Ishikawa (cell line): ENCODE measurements at regions not wholly inside any gene's neighbourhood (a gene's known extent, or its start where the extent isn't known, plus 50 kb on each side); places are given as distances from the start of the nearest gene placed in this dataset.

Source experiments
- CREB1 ChIP-seq: IDR thresholded peaks from 2 replicates; pipeline ENCODE4 v1.6.1; 2012; ENCODE audit warnings: low read depth
- EP300 ChIP-seq: IDR thresholded peaks from 2 replicates; pipeline ENCODE4 v1.6.1; 2012; ENCODE audit warnings: borderline replicate concordance
- TF ChIP-seq, protein P1 (sequence below): IDR thresholded peaks from 2 replicates; pipeline ENCODE4 v1.6.1; 2012; ENCODE audit warnings: low read depth, mild to moderate bottlenecking
- TF ChIP-seq, protein P2 (sequence below): IDR thresholded peaks from 2 replicates; pipeline ENCODE4 v1.6.1; 2012

DNA sequence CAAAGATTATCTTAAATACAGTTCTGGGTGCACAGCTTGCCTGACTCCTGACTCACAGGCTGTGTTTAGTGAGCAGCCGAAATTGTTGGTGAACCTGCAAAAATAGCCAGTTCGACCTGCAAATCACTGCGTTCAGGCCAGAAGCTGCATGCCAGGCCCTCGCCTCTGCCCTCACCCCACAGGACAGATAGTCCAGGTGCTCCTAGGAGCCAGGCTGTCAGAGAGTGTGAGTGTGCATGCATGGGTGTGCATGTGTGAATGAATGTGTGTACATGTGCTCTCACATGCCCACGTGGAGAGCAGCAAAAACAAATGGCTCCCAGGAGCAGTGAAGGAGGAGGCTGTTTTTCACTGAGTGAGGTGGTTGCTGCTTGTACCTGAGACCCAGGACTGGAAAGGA is 131.8 kb downstream of the ABCC12 start:
- TF ChIP-seq, protein P1, sequence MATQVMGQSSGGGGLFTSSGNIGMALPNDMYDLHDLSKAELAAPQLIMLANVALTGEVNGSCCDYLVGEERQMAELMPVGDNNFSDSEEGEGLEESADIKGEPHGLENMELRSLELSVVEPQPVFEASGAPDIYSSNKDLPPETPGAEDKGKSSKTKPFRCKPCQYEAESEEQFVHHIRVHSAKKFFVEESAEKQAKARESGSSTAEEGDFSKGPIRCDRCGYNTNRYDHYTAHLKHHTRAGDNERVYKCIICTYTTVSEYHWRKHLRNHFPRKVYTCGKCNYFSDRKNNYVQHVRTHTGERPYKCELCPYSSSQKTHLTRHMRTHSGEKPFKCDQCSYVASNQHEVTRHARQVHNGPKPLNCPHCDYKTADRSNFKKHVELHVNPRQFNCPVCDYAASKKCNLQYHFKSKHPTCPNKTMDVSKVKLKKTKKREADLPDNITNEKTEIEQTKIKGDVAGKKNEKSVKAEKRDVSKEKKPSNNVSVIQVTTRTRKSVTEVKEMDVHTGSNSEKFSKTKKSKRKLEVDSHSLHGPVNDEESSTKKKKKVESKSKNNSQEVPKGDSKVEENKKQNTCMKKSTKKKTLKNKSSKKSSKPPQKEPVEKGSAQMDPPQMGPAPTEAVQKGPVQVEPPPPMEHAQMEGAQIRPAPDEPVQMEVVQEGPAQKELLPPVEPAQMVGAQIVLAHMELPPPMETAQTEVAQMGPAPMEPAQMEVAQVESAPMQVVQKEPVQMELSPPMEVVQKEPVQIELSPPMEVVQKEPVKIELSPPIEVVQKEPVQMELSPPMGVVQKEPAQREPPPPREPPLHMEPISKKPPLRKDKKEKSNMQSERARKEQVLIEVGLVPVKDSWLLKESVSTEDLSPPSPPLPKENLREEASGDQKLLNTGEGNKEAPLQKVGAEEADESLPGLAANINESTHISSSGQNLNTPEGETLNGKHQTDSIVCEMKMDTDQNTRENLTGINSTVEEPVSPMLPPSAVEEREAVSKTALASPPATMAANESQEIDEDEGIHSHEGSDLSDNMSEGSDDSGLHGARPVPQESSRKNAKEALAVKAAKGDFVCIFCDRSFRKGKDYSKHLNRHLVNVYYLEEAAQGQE: no peak
- TF ChIP-seq EP300 (no peak), CREB1 (no peak)
- TF ChIP-seq, protein P2, sequence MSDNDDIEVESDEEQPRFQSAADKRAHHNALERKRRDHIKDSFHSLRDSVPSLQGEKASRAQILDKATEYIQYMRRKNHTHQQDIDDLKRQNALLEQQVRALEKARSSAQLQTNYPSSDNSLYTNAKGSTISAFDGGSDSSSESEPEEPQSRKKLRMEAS: no peak
